ENCODE measurements at regions not wholly inside any gene's neighbourhood (a gene's known extent, or its start where the extent isn't known, plus 50 kb on each side); places are given as distances from the start of the nearest gene placed in this dataset.

GRCh38 chr5:68751661-68752060 is 342.2 kb upstream of the SLC30A5 start:
- TF ChIP-seq CTCF (IDR thresholded peaks at IDR 0.05) (no peak), EZH2 (IDR thresholded peaks at IDR 0.05) (no peak), EZH2phosphoT487 (IDR thresholded peaks at IDR 0.05) (no peak)

Data from neural progenitor cell (in vitro differentiated cells).